ENCODE measurements at regions not wholly inside any gene's neighbourhood (a gene's known extent, or its start where the extent isn't known, plus 50 kb on each side); places are given as distances from the start of the nearest gene placed in this dataset.

GRCh38 chr5:89493414-89493813, 610.4 kb upstream of the MEF2C start:
- no peak for TF ChIP-seq SNAI2 (CRISPR knock-in tag; IDR thresholded peaks at IDR 0.05)
- no peak for TF ChIP-seq ISL1 (CRISPR knock-in tag; IDR thresholded peaks at IDR 0.05)
- no peak for TF ChIP-seq OSR1 (CRISPR knock-in tag; IDR thresholded peaks at IDR 0.05)
- no peak for TF ChIP-seq CSRNP3 (CRISPR knock-in tag; IDR thresholded peaks at IDR 0.05)
- TF ChIP-seq POU6F1 (CRISPR knock-in tag; IDR thresholded peaks at IDR 0.05; ENCODE audit: borderline replicate concordance, low read depth) = no peak
- TF ChIP-seq ZNF8 (CRISPR knock-in tag; IDR thresholded peaks at IDR 0.05) = no peak
- TF ChIP-seq CREB5 (CRISPR knock-in tag; IDR thresholded peaks at IDR 0.05; ENCODE audit: low read depth) = no peak
- TF ChIP-seq ZNF565 (CRISPR knock-in tag; conservative IDR thresholded peaks at IDR 0.05; ENCODE audit: low read depth) = no peak
- TF ChIP-seq TCF4 (CRISPR knock-in tag; IDR thresholded peaks at IDR 0.05; ENCODE audit: borderline replicate concordance) = no peak
- no peak for ATAC-seq

- ATAC-seq = no peak
- TF ChIP-seq TCF4 (CRISPR knock-in tag; IDR thresholded peaks at IDR 0.05; ENCODE audit: borderline replicate concordance) (no peak), ZC3H10 (CRISPR knock-in tag; IDR thresholded peaks at IDR 0.05) (no peak), SNAI2 (CRISPR knock-in tag; IDR thresholded peaks at IDR 0.05) (no peak), ZNF8 (CRISPR knock-in tag; IDR thresholded peaks at IDR 0.05) (no peak), CSRNP3 (CRISPR knock-in tag; IDR thresholded peaks at IDR 0.05) (no peak), ISL1 (CRISPR knock-in tag; IDR thresholded peaks at IDR 0.05) (no peak), PPARA (CRISPR knock-in tag; IDR thresholded peaks at IDR 0.05; ENCODE audit: borderline replicate concordance) (no peak)
Measured at GRCh38 chr5:89484962-89485361, 602.0 kb upstream of the MEF2C start.

- no peak for ATAC-seq
- TF ChIP-seq CREB5 (CRISPR knock-in tag; IDR thresholded peaks at IDR 0.05; ENCODE audit: low read depth) (no peak), ZFP3 (CRISPR knock-in tag; IDR thresholded peaks at IDR 0.05) (no peak), POU6F1 (CRISPR knock-in tag; IDR thresholded peaks at IDR 0.05; ENCODE audit: borderline replicate concordance, low read depth) (no peak), PATZ1 (CRISPR knock-in tag; IDR thresholded peaks at IDR 0.05; ENCODE audit: borderline replicate concordance) (no peak), TSHZ2 (CRISPR knock-in tag; IDR thresholded peaks at IDR 0.05) (no peak), TCF4 (CRISPR knock-in tag; IDR thresholded peaks at IDR 0.05; ENCODE audit: borderline replicate concordance) (no peak), ARNTL (CRISPR knock-in tag; IDR thresholded peaks at IDR 0.05; ENCODE audit: borderline replicate concordance, low read depth) (no peak), ESRRG (CRISPR knock-in tag; IDR thresholded peaks at IDR 0.05) (no peak)
Measured at GRCh38 chr5:89480406-89481007, 597.5 kb upstream of the MEF2C start.
